Thoracic aorta (tissue), 2 donors: ENCODE measurements at regions not wholly inside any gene's neighbourhood (a gene's known extent, or its start where the extent isn't known, plus 50 kb on each side); places are given as distances from the start of the nearest gene placed in this dataset.
"Not testable (repeated sequence)": the region's sequence is repeated elsewhere in the genome, so short reads cannot be mapped to it uniquely, and the experiment has no call there.

Source experiments
- ATAC-seq: fragments of 150-250 bp; one replicate; pipeline ENCODE4 v1.8.0; 2017; ENCODE audit warnings: low read depth; ENCODE audit not compliant: insufficient number of reproducible peaks, low FRiP score
- DNase-seq: peaks from one replicate; pipeline ENCODE4 v3.0.0-alpha.2; 2020; ENCODE audit warnings: low spot score
- H3K27ac ChIP-seq, 2 donors: fragments of 200-600 bp; sonication (generic); 1 replicate in 1 of 2; 2 replicates in 1 of 2; pipeline ENCODE4 v1.5.1; 2016; ENCODE audit warnings: mild to moderate bottlenecking in 2 of 2, moderate library complexity in 2 of 2
- H3K27me3 ChIP-seq: fragments of 200-600 bp; sonication (generic); replicated peaks from 2 replicates; pipeline ENCODE4 v1.6.0; 2016; ENCODE audit warnings: mild to moderate bottlenecking; ENCODE audit not compliant: insufficient read depth
- H3K36me3 ChIP-seq: fragments of 200-600 bp; sonication (generic); one replicate; pipeline ENCODE4 v1.5.1; 2016
- H3K4me1 ChIP-seq, 2 donors: fragments of 200-600 bp; sonication (generic); 1 replicate in 1 of 2; 2 replicates in 1 of 2; pipeline versions ENCODE4 v1.5.1 to v1.6.0; 2016; ENCODE audit warnings: low read depth in 2 of 2, mild to moderate bottlenecking in 1 of 2; ENCODE audit not compliant: control insufficient read depth in 1 of 2
- H3K4me3 ChIP-seq: fragments of 200-600 bp; sonication (generic); 2 replicates; pipeline ENCODE4 v1.5.1; 2016; ENCODE audit warnings: mild to moderate bottlenecking
- H3K9me3 ChIP-seq: fragments of 200-600 bp; sonication (generic); 2 replicates; pipeline ENCODE4 v1.5.1; 2016
- CTCF ChIP-seq: fragments of 200-600 bp; sonication (generic); IDR thresholded peaks from one replicate; pipeline ENCODE4 v1.5.1; 2019; ENCODE audit warnings: antibody characterized with exemption

GRCh38 chr12:39675263-39675662 is 55.7 kb upstream of the ABCD2 start:
- H3K27me3 ChIP-seq: no peaks in the 10 kb centered on the region
- no peak overlapping the region for H3K27ac ChIP-seq
- H3K4me3 ChIP-seq: no peak overlapping the region
- no peak for TF ChIP-seq CTCF
- no peaks in the 10 kb centered on the region for H3K36me3 ChIP-seq
- peaks cover 4% of the 10 kb centered on the region for H3K9me3 ChIP-seq
- no peak for DNase-seq
- no peaks in the 10 kb centered on the region for H3K4me1 ChIP-seq
- no peak for ATAC-seq

- H3K4me3 ChIP-seq: no peak overlapping the region
- peaks cover 4% of the 10 kb centered on the region for H3K9me3 ChIP-seq
- no peak for DNase-seq
- no peak for ATAC-seq
- no peaks in the 10 kb centered on the region for H3K36me3 ChIP-seq
- no peaks in the 10 kb centered on the region for H3K4me1 ChIP-seq
- H3K27ac ChIP-seq: no peak overlapping the region
- TF ChIP-seq CTCF: no peak
- no peaks in the 10 kb centered on the region for H3K27me3 ChIP-seq
These were observed 53.4 kb upstream of the ABCD2 start for GRCh38 chr12:39672976-39673375.

GRCh38 chr12:39671898-39672875 is 52.6 kb upstream of the ABCD2 start:
- Histone ChIP-seq H3K4me3 (no peak overlapping the region), H3K27ac (no peak overlapping the region), H3K9me3 (peaks cover 4% of the 10 kb centered on the region), H3K27me3 (no peaks in the 10 kb centered on the region), H3K4me1 (no peaks in the 10 kb centered on the region), H3K36me3 (no peaks in the 10 kb centered on the region)
- no peak for ATAC-seq
- TF ChIP-seq CTCF: no peak
- no peak for DNase-seq

GRCh38 chr12:39669539-39669938 is 49.9 kb upstream of the ABCD2 start:
- not testable (repeated sequence) for H3K36me3 ChIP-seq, DNase-seq, H3K4me3 ChIP-seq, H3K27me3 ChIP-seq, ATAC-seq, H3K4me1 ChIP-seq, H3K9me3 ChIP-seq, H3K27ac ChIP-seq
